OCI-LY7 (cell line): ENCODE measurements at regions not wholly inside any gene's neighbourhood (a gene's known extent, or its start where the extent isn't known, plus 50 kb on each side); places are given as distances from the start of the nearest gene placed in this dataset.

Source experiments
- EZH2phosphoT487 ChIP-seq: fragments of 200-600 bp; sonication (generic); IDR thresholded peaks from 2 replicates; pipeline ENCODE4 v1.6.1; 2018; ENCODE audit warnings: low read depth, borderline replicate concordance, mild to moderate bottlenecking, mixed run types, antibody characterized with exemption, low read length, moderate library complexity, mixed read lengths
- TF ChIP-seq, protein P1 (sequence below): fragments of 200-600 bp; sonication (generic); conservative IDR thresholded peaks from 2 replicates; pipeline ENCODE4 v1.5.1; 2014; ENCODE audit warnings: mild to moderate bottlenecking, antibody characterized with exemption, low read length, moderate library complexity, mixed read lengths

DNA sequence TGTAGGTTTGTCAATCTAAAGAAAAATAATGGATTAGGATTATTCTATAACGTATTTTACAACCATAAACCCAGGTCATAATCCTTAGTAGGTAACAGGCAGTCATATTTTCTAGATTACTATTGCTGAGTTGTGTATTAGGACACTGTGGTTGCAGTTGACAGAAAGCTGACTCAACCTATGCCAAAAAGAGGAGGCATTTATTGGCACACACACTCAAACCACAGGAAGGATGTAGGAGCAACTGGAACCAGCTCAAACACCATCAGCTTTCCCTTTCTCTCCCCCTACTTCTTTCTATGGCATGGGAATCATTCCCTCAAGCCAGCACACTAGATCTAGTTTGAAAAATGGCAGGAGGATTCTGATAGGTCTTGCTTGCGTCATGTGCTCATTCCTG is 136.4 kb upstream of the FAM9C start:
- TF ChIP-seq, protein P1, sequence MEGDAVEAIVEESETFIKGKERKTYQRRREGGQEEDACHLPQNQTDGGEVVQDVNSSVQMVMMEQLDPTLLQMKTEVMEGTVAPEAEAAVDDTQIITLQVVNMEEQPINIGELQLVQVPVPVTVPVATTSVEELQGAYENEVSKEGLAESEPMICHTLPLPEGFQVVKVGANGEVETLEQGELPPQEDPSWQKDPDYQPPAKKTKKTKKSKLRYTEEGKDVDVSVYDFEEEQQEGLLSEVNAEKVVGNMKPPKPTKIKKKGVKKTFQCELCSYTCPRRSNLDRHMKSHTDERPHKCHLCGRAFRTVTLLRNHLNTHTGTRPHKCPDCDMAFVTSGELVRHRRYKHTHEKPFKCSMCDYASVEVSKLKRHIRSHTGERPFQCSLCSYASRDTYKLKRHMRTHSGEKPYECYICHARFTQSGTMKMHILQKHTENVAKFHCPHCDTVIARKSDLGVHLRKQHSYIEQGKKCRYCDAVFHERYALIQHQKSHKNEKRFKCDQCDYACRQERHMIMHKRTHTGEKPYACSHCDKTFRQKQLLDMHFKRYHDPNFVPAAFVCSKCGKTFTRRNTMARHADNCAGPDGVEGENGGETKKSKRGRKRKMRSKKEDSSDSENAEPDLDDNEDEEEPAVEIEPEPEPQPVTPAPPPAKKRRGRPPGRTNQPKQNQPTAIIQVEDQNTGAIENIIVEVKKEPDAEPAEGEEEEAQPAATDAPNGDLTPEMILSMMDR = no peak
- no peak for TF ChIP-seq EZH2phosphoT487
